HG02571 (cell line): ENCODE measurements at regions not wholly inside any gene's neighbourhood (a gene's known extent, or its start where the extent isn't known, plus 50 kb on each side); places are given as distances from the start of the nearest gene placed in this dataset.

Experiments
- ATAC-seq: cut with Tn5 transposase; IDR thresholded peaks from one replicate; pipeline ENCODE4 v1.9.1; 2021; ENCODE audit warnings: mild to moderate bottlenecking, moderate library complexity; ENCODE audit not compliant: unreplicated experiment

DNA sequence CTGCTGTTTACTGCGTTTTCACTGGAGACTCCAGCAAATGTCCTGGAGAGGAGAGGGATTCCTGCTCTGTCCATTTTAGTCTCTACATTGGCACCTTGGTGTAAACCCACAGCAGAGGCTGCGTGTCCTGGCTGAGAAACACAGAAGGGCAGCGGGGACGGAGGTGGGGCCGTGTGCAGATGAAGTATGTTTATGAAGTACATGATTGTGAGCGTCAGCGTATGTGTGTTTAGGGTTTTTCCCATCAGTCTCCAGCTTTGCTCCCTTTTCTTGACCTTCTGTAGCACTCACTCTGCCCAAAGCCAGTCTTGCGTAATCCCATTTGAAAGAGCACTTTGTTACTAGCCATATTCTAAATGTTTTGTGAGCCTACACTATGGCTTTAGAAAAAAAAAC is 750.7 kb upstream of the SORCS1 start:
- no peak for ATAC-seq

DNA sequence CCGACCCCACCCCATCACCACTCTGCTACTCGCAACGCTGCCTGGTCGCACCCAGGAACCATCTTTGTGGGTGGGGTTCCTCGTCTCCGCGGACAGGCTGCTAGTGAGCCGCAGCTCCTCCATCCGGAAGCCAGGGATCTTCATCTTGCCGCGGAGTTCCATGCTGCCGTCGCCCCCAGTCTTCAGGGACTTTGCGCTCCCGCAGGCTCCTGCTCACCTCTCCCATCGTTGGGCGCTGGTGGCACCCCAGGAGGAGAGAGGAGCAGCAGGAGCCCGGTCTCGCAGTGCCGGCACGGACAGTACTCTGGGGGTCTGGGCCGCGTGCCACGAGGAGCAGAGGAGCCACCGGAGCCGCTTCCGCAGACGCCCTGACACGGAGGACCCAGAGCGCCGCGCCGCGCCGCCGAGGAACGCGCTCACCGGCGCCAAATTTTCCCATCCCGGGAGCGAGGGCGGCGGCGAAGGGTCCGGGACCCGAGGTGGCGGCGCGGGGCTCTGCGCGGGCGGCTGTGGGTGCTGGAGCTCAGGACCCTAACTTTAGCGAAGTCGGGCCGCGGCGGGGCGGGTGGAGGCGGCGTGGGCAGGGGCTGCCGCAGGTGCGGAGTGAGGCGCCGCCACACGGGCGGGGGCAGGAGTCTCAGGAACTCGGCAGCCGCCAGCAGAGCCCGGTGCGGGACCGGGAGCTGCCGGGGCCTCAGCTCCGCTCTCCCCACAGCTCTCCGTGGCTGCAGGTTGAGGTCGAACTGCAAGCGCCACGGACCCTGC is 750.1 kb upstream of the SORCS1 start:
- no peak for ATAC-seq

DNA sequence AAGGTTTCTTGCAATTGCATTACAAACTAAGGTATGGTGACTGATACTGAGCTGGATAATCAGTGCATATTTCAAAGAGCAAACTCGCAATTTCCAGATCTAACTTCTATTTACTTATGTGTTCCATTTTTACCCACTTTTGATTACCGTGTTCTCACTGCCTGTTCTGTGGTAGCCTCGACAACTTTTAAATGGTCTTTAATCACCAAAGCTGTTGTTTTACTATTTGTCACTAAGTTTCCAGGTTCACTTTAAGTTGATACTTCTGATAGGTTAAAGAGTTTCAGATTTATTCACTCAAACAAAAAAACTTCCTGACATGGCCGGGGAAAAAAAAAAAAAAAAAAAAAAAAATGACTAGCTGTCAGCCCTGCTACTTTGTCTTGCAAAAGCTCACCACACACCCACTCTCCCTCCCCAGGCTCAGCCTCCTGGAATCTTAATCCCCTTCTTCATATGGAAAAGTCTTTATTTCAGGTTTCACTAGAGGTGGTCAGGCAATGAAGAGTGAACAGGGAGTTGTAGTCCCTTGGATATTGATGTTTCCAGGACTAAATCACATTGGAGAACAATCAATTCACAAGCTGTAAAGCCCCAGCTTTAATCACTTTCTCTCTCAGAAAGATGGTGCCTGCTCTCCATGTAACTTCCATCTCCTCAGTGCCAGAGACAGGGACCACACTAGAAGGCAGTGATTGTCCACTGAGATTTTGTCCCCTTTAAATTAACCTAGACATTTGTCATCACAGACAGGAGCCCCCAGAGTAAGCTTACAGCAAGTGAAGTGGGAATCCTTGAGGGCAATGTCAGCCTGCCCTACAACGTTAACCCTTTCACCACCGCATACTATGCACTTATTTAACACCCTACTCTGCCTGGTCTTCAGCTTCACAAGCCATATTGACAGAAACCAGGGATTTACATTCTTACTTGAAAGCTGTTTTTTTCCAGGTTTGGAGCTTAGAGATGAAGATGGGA is 749.1 kb upstream of the SORCS1 start:
- ATAC-seq: no peak

DNA sequence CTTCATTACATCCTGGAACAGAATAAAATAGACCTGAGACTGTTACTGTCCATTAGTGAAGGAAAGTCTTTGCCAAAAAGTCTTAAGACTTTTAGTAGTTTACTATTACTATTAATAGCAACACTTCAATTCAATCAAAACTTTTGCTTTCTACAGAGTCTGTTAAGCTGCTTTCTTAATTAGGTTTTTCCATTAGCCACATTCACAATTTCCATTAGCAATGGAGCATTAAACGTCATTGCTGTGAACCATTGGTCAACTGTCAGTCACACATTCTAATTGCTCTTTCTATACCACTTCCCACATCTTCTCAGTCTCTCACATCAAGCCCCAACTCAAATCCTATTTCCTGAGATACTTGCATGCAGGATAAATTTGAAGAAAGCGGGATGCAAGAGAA is 736.6 kb upstream of the SORCS1 start:
- no peak for ATAC-seq

DNA sequence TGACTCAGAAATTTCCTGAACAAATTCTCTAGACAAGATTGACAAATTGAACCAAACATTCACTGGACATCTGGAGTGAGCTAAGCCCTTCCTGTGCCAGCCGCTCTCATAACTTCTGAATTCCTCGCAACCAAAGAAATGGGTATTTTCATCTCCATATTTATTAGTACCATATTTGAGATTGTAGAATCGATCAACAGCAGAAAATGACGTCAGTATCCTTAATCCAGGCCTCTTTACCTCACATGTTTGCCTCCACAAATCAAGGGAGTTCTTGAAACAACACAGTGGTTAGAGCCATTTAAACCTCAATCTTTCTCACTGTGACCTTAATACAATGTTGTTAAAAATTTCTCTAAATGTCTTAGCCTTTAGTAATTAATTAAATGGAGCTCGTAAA is 735.6 kb upstream of the SORCS1 start:
- ATAC-seq: no peak

DNA sequence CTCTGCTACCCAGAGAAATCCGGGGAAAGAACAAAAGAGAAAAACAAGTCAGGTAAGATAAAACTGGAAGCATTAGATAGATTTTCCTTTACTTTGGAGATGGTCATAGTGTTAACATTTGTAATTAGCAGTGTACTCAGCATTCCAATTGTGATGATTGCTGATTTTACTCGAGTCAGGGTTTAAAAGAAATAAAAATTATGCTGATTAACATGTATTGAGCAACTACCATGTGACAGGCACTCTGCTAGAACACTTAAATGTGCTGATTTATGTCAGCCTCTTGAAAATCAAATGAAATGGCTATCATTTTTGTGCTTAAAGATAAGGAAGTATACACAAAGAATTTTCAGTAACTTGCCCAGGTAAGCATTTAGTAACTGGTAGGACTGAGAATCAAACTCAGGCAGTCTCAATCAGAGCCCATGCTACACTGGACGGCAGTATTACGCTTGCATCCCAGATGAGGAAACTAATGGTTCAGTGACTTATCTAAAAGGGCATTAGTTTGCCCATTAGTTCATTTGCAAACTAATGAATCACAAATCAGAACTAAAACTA is 735.1 kb upstream of the SORCS1 start:
- no peak for ATAC-seq

DNA sequence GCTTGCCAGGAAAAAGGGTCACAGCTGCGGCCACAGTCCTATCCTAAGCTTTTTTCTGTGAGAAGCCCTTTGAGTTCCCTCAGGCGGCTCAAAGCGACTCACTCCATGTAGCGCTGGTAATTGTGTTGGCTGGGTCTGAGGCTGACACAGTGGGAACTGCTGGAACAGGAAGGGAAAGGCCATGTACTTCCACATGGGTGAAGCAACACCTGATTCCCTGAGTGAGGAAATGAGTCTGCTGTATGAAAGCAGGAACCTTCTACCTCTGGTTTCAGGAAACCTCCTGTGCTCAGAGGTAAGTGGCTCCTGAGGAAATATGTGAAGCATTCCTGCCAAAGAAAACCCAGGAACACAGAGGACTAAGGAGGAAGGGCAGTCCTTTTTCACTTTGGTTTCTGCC is 734.6 kb upstream of the SORCS1 start:
- no peak for ATAC-seq

DNA sequence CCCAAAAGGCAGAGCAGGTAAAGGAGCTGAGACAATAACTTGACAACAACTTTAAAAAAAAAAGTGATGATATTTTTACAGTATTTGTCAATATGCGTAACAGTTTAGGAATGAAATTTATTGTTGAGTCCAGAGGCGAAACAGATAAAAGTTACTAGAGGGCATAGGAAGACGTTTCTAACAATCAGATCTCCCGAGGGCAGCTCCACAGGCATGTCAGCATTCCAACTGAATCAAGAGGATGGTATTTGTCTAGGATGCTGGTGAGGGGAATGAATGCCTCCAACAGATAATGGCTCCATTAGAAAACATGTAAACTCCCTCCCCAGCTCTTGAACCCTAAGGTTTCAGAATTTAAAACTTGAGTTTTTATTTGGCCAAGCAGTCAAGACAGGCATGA is 733.9 kb upstream of the SORCS1 start:
- no peak for ATAC-seq

DNA sequence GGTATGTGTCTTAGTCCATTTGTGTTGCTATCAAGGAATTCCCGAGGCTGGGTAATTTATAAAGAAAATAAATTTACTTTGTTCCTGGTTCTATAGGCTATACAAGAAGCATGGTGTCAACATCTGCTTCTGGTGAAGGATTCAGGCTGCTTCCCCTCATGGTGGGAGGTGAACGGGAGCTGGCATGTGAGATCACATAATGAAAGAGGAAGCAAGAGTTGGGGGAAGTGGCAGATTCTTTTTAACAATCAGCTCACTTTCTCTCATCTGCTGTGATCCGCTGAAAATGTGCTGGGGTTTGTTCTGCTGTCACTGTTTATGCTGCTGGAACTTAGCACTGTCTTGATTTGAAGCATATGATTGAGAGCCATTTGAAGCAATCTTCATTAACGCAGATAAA is 730.0 kb upstream of the SORCS1 start:
- no peak for ATAC-seq

DNA sequence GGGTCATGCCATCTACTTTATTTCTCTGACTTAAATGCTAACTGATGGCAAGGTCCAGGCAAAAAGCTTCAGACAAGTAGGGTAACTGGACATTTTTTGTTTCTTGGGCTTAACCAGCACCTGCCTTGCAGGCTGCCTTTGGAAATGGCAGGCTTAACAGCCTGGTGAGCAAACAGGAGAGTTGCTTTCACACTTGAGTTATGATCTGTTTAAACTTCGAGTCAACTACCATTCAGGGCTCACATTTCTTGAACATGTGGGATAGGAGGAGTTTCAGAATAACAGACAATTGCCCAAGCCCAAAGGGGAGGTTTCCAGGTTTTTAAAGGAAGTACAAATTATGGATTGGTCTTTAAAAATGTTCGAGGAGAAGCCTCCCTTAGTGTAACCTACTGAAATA is 724.6 kb upstream of the SORCS1 start:
- ATAC-seq: no peak

DNA sequence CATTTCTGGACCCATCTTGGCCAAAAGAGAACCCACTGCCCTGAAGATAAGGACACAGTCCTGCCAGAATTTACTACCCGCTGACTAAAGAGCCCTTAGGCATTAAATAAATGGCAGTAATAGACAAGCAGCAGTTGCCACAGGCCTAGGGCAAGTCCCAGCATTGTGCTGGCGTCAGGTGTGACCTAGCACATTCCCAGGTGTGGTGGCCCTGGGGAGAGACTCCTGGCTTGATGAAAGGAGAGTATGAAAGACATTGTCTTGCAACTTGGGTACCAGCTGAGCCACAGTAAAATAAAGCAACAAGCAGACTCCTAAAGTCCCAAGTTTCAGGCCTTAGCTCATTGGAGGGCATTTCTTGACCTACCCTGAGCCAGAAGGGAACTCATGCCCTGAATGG is 715.7 kb upstream of the SORCS1 start:
- ATAC-seq: no peak

DNA sequence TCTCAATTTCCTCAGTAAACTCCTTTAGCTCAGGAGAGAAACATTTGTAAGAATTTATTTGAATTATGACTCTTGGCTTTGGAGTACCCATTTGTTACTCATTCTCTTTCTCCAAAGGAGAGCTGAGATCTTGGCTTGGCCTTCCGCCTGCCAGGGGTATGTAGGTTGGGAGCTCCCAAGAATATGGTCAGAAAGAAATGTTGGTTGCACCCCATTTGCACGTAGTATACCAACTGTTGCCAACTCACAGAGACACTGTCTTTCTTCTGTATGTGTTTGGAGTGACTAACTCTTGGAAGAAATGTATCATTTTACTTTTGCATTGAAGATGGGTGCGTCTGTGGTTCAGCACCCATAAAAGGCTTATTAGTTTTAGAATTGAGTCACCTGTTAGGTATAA is 708.5 kb upstream of the SORCS1 start:
- ATAC-seq: no peak

DNA sequence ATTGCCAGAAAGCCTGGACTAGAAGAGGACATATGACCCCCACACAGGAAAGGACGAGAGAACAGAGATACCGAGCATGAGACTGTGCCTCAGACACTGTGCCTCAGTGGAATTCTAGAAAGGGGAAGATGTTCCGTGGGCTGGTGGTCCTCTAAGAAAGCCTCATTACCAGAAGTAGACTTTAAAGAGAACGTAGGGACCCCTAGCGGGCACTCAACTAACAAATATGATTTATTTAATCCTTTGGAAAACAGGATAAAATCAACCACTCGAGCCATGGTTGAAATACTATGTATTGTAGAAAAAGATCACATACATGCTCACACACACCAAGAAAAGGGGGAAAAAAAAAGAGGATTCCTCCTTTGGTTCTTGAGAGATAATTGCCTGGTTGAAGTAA is 701.2 kb upstream of the SORCS1 start:
- no peak for ATAC-seq

DNA sequence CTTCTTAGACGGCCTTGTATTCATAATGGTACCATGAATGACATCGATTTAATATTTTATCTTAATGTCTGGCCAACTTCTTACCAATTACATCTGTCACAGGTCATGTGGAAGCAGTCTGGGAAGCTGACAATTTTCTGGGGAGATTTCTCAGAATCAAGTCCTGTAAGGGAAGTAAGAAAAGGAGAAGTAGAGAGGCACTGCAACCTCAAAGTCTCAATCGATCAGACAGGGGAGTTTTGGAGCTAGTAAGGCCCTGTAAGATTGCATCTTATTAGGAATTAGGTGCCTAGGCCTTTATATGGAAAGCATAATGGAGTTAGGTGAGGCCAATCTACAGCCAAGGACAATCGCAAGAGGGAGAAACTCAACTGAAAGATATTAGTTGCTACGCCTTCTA is 694.6 kb upstream of the SORCS1 start:
- ATAC-seq: no peak

DNA sequence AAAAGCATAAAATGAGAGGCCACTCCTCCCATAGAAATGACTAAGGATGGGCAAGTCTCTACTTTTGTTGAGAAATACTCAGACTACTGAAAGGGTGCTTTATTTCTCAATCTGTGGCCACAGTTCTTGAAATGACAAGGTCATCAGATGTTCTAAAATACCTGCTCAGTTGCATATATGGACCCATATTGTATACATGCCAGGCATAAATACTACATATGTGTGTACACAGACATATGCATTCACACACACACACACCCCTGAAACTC is 691.5 kb upstream of the SORCS1 start:
- ATAC-seq: no peak

DNA sequence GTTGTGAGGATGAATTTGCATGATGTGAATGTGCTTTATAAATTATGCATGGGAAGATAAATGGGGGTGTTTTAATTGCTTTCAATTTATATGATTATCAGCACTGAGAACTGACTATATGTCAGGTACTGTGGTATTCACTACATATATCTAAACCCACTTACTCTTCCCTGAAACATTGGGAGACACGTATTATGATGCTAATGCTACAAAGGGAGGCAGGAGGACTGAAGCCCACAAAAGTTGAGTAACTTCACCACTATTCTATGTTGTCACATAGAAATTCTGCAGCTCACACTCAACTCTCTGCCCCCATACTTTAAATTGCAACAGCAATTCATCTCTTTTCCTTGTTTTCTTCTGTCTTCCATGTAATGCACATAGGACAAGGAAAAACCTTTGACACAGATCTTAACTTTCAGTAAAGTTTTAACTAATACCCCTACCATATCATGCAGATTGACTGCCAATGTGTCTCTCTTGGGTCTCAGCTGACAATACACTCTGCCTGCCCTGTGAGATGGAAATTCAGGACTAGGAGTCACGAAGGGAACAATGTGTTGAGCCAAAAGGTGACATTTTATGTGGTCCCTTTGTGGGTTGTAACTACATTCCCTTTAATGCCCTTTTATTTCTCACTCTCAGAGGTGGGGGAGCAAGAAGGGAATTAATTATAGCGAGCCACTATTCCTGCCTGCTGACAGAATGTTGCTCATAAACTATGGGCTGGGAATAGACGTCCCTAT is 691.0 kb upstream of the SORCS1 start:
- ATAC-seq: no peak

DNA sequence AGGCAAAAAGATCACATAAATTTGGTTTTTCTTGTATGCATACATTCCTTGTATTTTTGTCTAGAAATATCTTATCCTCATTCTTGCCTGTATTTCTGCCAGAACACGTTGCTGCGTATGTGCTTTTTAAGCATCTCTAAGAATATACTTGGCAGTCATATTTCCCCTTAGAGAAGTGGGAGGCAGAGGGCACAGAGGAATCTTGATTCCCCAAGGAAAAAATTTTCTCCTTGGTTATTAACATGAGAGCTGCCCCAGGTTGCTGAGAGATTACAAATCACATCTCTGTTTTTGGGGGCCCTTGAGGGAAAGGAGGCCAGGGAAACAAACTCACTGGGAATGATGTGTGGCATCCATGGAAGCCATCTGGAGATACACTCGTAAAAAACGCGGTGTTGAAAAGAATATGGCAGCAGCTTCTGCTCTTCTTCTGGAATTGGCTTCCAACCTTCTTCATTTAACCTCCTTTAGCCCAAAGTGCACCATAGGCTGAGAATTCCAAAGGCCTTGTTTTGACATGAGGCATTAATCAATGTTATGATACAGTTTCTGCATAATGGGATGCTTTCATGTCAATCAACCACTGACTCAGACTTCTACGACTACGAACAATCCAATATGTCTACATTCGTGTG is 684.3 kb upstream of the SORCS1 start:
- ATAC-seq: no peak

DNA sequence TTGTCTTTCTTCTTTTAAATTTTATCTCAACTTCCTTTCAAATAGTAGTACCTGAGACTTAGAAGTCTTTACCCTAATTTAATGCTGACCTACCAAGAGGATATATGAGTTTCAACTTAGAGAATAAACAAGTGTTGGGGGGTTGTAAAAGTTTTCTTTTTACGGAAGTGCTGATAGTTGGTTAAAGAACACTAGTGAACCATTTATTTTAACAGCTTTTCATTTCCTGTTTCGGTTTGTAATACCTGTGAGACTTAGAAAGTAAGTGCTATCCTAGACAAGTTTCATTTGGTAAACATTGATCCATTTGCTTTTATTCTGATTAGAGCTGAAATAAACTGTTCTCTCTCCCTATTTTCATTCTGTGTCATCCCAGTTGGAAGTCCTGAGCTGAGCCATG is 683.1 kb upstream of the SORCS1 start:
- ATAC-seq: no peak

DNA sequence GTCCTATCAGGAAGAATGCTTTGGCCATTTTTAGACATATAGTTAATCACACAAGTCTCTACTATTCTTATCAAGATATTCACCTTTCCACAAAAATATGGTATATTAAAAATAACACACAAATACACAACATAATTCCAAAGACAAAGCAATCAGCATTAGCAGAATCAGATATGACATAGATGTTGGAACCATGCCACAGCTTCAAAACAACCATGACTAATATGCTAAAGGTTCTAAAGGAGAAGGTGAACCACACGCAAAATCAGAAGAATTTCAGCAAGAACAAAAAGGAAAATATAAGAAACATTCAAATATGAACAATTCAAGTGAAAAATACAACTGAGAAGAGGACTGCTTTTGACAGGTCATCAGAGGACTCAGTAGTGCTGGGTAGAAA is 670.2 kb upstream of the SORCS1 start:
- no peak for ATAC-seq

DNA sequence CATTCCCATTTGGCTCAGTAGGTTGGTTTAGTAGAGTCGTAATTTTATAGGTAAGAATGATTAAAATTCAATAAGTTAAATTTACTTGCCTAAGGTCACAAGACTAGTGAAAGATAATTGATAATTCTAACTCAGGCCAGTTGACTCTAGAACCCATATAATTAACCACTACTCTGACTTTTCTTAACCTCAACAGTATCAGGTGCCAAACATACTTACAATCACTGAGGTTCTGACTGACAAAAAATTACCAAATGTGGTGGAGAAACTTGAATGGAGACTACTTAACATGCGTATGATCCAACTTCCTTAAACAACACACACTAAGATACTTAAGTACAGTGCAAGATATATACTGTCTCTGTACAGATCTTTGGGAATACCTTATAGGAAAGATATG is 667.3 kb upstream of the SORCS1 start:
- ATAC-seq: no peak

DNA sequence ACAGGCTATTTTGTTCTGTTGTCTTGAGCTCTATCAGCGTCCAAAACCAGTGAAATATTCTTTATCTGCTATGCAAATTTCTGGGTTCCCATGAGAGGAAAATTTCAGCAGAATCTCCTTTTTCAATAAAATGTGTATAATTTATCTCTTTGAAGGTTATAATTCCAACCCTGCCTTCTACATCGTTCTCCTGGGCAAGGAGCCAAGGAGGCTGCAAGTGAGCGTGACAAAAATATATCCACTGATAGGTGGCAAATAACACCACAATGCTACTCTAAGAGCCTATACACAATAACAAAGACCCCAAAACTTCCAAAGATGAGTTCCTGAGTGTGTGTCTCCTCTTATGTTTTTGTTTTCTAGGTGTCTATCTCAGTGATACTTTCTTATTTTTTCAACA is 664.7 kb upstream of the SORCS1 start:
- ATAC-seq: no peak
